Neuronal stem cell (in vitro differentiated cells): ENCODE measurements at regions not wholly inside any gene's neighbourhood (a gene's known extent, or its start where the extent isn't known, plus 50 kb on each side); places are given as distances from the start of the nearest gene placed in this dataset.

Experiments used
- DNase-seq: peaks from one replicate; pipeline ENCODE4 v3.0.0-alpha.2; 2013; ENCODE audit warnings: low spot score
- H2AFZ ChIP-seq: one replicate; pipeline ENCODE4 v1.6.1; 2013; ENCODE audit warnings: mild to moderate bottlenecking, low read length, inconsistent platforms
- H2AK5ac ChIP-seq: 2 replicates; pipeline ENCODE4 v1.6.1; 2013; ENCODE audit warnings: low read depth, mild to moderate bottlenecking, inconsistent platforms, low read length, moderate library complexity, mixed read lengths
- H2BK120ac ChIP-seq: 2 replicates; pipeline ENCODE4 v1.6.1; 2013; ENCODE audit warnings: low read depth, mild to moderate bottlenecking, inconsistent platforms, low read length, moderate library complexity, mixed read lengths
- H2BK12ac ChIP-seq: one replicate; pipeline ENCODE4 v1.6.1; 2013; ENCODE audit warnings: low read length, inconsistent platforms
- H2BK15ac ChIP-seq: 2 replicates; pipeline ENCODE4 v1.6.1; 2013; ENCODE audit warnings: mild to moderate bottlenecking, low read length, inconsistent platforms, mixed read lengths
- H2BK5ac ChIP-seq: one replicate; pipeline ENCODE4 v1.6.1; 2013; ENCODE audit warnings: inconsistent platforms, mild to moderate bottlenecking, low read length, moderate library complexity
- H3K14ac ChIP-seq: one replicate; pipeline ENCODE4 v1.6.1; 2013; ENCODE audit warnings: low read length, inconsistent platforms
- H3K18ac ChIP-seq: 2 replicates; pipeline ENCODE4 v1.6.1; 2013; ENCODE audit warnings: low read length, inconsistent platforms
- H3K23ac ChIP-seq: 2 replicates; pipeline ENCODE4 v1.6.1; 2013; ENCODE audit warnings: low read depth, mild to moderate bottlenecking, mixed read lengths, low read length, inconsistent platforms; ENCODE audit not compliant: poor library complexity
- H3K27ac ChIP-seq: replicated peaks from 3 replicates; pipeline ENCODE4 v1.5.1; 2013; ENCODE audit warnings: low read length, inconsistent platforms
- H3K27me3 ChIP-seq, 3 experiments: 2 replicates each; pipeline ENCODE4 v1.6.1; 2013; ENCODE audit warnings: low read length in 3 of 3, mild to moderate bottlenecking in 2 of 3, inconsistent platforms in 1 of 3, low read depth in 1 of 3, mixed read lengths in 1 of 3, moderate library complexity in 1 of 3; ENCODE audit not compliant: control insufficient read depth in 3 of 3, insufficient read depth in 3 of 3
- H3K36me3 ChIP-seq, 2 donors: replicated peaks in 1 of 2; 2 replicates each; pipeline ENCODE4 v1.6.1; 2013; ENCODE audit warnings: low read length in 2 of 2; ENCODE audit not compliant: control insufficient read depth in 2 of 2, insufficient read depth in 2 of 2
- H3K4ac ChIP-seq: 2 replicates; pipeline ENCODE4 v1.6.1; 2013; ENCODE audit warnings: inconsistent platforms, mild to moderate bottlenecking, low read length, moderate library complexity
- H3K4me1 ChIP-seq, 2 donors: 1 replicate in 1 of 2; 2 replicates in 1 of 2; pipeline ENCODE4 v1.6.1; 2013; ENCODE audit warnings: low read length in 2 of 2, low read depth in 1 of 2; ENCODE audit not compliant: control insufficient read depth in 2 of 2, insufficient read depth in 1 of 2
- H3K4me2 ChIP-seq: one replicate; pipeline ENCODE4 v1.6.1; 2013; ENCODE audit warnings: mild to moderate bottlenecking, low read length, inconsistent platforms; ENCODE audit not compliant: insufficient read depth, poor library complexity, severe bottlenecking
- H3K4me3 ChIP-seq, 2 donors: 2 replicates each; pipeline ENCODE4 v1.5.1; 2013; ENCODE audit warnings: low read length in 2 of 2, mild to moderate bottlenecking in 2 of 2, inconsistent platforms in 1 of 2, moderate library complexity in 1 of 2
- H3K79me1 ChIP-seq: one replicate; pipeline ENCODE4 v1.6.1; 2013; ENCODE audit warnings: low read depth, mild to moderate bottlenecking, inconsistent platforms, low read length, moderate library complexity
- H3K9ac ChIP-seq: one replicate; pipeline ENCODE4 v1.6.1; 2013; ENCODE audit warnings: mild to moderate bottlenecking, low read depth, low read length, inconsistent platforms; ENCODE audit not compliant: poor library complexity
- H3K9me3 ChIP-seq, 2 donors: replicated peaks in 1 of 2; 2 replicates each; pipeline versions ENCODE3 to v1.6.1; 2013; ENCODE audit warnings: low read length in 2 of 2, mild to moderate bottlenecking in 2 of 2, inconsistent platforms in 1 of 2, low read depth in 1 of 2, mixed read lengths in 1 of 2, moderate library complexity in 1 of 2; ENCODE audit not compliant: control insufficient read depth in 2 of 2, insufficient read depth in 1 of 2
- H4K8ac ChIP-seq: one replicate; pipeline ENCODE4 v1.6.1; 2013; ENCODE audit warnings: low read depth, mild to moderate bottlenecking, inconsistent platforms, low read length, moderate library complexity
- H4K91ac ChIP-seq: one replicate; pipeline ENCODE4 v1.6.1; 2013; ENCODE audit warnings: low read length, low read depth, mild to moderate bottlenecking, inconsistent platforms; ENCODE audit not compliant: poor library complexity
- WGBS, 2 donors: extraction: QIAGEN DNeasy Blood & Tissue Kit; methylation state at CpG; one replicate each; pipeline ENCODE4 v1.1.7; 2013; ENCODE audit warnings: missing lambda C conversion rate in 2 of 2, mixed read lengths in 1 of 2; ENCODE audit not compliant: insufficient read length in 2 of 2, insufficient replicate concordance in 1 of 2; ENCODE audit errors: extremely low coverage in 2 of 2; 5-methylcytosine and 5-hydroxymethylcytosine counted together

DNA sequence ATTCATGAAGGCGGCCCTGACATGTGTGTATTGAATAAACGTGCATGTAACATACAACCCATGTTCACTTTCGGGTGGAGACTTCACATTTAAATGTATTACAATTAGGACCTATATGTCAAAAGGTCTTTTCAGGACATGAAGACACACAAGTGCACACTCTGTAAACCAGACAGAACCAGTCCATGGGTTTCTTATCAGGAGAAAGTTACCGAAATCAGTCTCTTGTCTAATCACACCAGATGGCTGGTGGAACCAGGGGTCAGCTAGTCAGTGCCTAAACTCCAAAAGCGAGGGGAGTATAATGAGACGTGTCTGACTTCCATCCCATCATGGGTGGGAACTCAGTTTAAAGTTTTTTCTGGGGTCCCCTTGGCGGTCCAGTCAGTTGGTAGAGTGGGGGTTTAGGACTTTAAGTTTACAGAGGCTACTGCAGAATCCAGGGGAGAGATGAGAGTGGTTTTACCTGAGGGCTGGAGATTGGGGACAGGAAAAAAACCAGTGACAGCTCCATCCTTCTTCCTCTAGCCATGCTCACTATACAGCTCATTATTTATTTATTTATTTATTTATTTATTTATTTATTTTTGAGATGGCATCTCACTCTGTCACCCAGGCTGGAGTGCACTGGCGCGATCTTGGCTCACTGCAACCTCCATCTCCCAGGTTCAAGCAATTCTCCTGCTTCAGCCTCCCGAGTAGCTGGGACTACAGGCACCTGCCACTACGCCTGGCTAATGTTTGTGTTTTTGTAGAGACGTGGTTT, 251.3 kb upstream of the LYZL1 start:
- no peak for DNase-seq
- no peak overlapping the region for H3K4me2 ChIP-seq
- H3K79me1 ChIP-seq, result no peaks in the 10 kb centered on the region
- H2BK5ac ChIP-seq, result no peak overlapping the region
- H4K91ac ChIP-seq, result no peak overlapping the region
- no peak overlapping the region for H3K9ac ChIP-seq
- H3K18ac ChIP-seq, result no peak overlapping the region
- H3K14ac ChIP-seq, result no peak overlapping the region
- no peak overlapping the region for H2BK12ac ChIP-seq
- no CpG with 5 or more reads among the region's 12 CpGs for WGBS, 2 donors
- H3K27ac ChIP-seq, result no peak overlapping the region
- no peak overlapping the region for H3K4me3 ChIP-seq
- no peak overlapping the region for H2AK5ac ChIP-seq
- no peaks in the 10 kb centered on the region for H3K27me3 ChIP-seq
- no peak overlapping the region for H3K23ac ChIP-seq
- no peaks in the 10 kb centered on the region for H3K36me3 ChIP-seq
- no peak overlapping the region for H4K8ac ChIP-seq
- no peak overlapping the region for H2BK120ac ChIP-seq
- H3K9me3 ChIP-seq, result peaks cover 0 to 7% of the 10 kb centered on the region in 2 donors
- H3K4ac ChIP-seq, result no peak overlapping the region
- no peak overlapping the region for H2AFZ ChIP-seq
- H2BK15ac ChIP-seq, result no peak overlapping the region
- no peaks in the 10 kb centered on the region for H3K4me1 ChIP-seq

DNA sequence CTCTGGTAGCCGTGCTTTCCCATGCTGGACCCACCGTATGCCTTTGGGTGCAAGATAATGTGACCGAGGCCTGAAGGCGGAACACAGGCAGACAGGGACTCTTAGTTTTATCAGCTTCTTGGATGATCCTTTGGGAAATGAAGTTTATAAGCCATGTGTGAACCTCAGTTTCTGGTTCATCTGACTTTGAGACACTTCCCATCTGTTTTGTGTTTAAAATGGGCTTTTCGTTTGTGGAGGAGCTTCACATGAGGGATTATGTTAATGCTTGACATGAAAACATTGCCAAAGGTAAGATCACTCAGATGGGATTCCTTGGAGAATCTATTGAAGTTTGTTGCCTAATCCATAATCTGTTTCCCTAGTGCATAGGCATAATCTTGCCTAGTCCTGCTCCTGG, 249.8 kb upstream of the LYZL1 start:
- DNase-seq, result no peak
- H2AK5ac ChIP-seq, result no peak overlapping the region
- no peak overlapping the region for H3K4me2 ChIP-seq
- no peak overlapping the region for H3K18ac ChIP-seq
- H4K8ac ChIP-seq, result no peak overlapping the region
- no peaks in the 10 kb centered on the region for H3K27me3 ChIP-seq
- H2BK12ac ChIP-seq, result no peak overlapping the region
- H3K4me3 ChIP-seq, result no peak overlapping the region
- no peaks in the 10 kb centered on the region for H3K36me3 ChIP-seq
- no CpG with 5 or more reads among the region's 5 CpGs for WGBS, 2 donors
- H3K27ac ChIP-seq, result no peak overlapping the region
- no peak overlapping the region for H2BK5ac ChIP-seq
- H4K91ac ChIP-seq, result no peak overlapping the region
- no peak overlapping the region for H2BK120ac ChIP-seq
- H3K79me1 ChIP-seq, result no peaks in the 10 kb centered on the region
- no peak overlapping the region for H3K9ac ChIP-seq
- H3K4ac ChIP-seq, result no peak overlapping the region
- no peak overlapping the region for H3K14ac ChIP-seq
- no peak overlapping the region for H2AFZ ChIP-seq
- no peak overlapping the region for H2BK15ac ChIP-seq
- H3K9me3 ChIP-seq, result peaks cover 0 to 7% of the 10 kb centered on the region in 2 donors
- H3K4me1 ChIP-seq, result no peaks in the 10 kb centered on the region
- H3K23ac ChIP-seq, result no peak overlapping the region

DNA sequence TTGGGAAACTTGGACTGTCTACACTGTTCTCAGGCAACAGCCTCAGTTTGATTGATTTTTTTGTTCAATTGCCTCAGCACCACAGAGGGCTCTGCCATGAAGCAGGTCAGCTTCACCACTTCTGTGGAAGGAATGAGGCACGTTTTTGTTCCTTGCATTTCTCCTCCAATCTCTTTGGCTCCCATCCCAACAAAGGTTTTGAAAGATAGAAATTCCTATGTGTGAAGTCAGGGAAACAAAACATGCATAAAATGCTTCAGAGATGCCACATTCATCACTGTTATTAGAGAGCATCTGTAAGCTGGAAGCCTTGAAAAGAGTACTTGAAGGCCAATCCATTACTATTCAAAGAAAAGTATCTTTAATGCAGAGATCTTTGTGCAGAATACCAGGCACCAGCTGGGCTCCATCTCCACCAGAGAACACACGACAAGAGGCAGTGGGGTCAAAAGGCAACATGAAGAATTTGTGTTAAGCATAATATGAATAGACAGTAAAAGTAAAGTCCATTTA, 249.1 kb upstream of the LYZL1 start:
- Histone ChIP-seq H3K27me3 (no peaks in the 10 kb centered on the region), H2BK5ac (no peak overlapping the region), H3K79me1 (no peaks in the 10 kb centered on the region), H2BK12ac (no peak overlapping the region), H3K4me1 (no peaks in the 10 kb centered on the region), H2BK120ac (no peak overlapping the region), H2AK5ac (no peak overlapping the region), H3K4ac (no peak overlapping the region), H3K4me3 (no peak overlapping the region), H3K14ac (no peak overlapping the region), H2BK15ac (no peak overlapping the region), H3K9ac (no peak overlapping the region), H4K8ac (no peak overlapping the region), H3K23ac (no peak overlapping the region), H3K18ac (no peak overlapping the region), H4K91ac (no peak overlapping the region), H3K27ac (no peak overlapping the region), H3K9me3 (peaks cover 0 to 7% of the 10 kb centered on the region in 2 donors), H3K4me2 (no peak overlapping the region), H3K36me3 (no peaks in the 10 kb centered on the region), H2AFZ (no peak overlapping the region)
- DNase-seq, result no peak
- WGBS, 2 donors, result no CpG with 5 or more reads among the region's 2 CpGs

DNA sequence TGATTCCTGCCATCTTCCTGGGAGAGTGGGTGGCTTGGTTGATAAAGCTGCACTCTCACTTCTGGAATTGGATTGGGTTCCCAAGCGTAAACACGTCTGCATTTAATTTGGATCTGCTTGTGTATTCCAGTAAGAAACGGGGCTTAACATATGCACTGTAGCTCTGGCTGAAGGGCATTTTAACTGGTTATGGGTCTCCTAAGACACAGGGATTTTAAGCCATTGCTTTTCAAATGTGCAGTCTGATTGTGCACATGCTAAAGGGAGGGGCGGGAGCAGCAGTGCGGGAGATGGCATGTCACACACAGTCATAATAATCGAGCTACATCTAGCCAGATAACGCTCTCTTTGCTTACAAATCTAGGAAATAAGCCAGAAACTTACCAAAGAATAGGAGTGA, 247.3 kb upstream of the LYZL1 start:
- H3K9ac ChIP-seq, result no peak overlapping the region
- H3K18ac ChIP-seq, result no peak overlapping the region
- WGBS, 2 donors, result no CpG with 5 or more reads among the region's 7 CpGs
- no peak for DNase-seq
- no peak overlapping the region for H4K91ac ChIP-seq
- H3K4me1 ChIP-seq, result no peaks in the 10 kb centered on the region
- no peak overlapping the region for H3K4me3 ChIP-seq
- no peaks in the 10 kb centered on the region for H3K36me3 ChIP-seq
- H3K4me2 ChIP-seq, result no peak overlapping the region
- H4K8ac ChIP-seq, result no peak overlapping the region
- H3K9me3 ChIP-seq, result peaks cover 0 to 7% of the 10 kb centered on the region in 2 donors
- no peaks in the 10 kb centered on the region for H3K27me3 ChIP-seq
- H2BK120ac ChIP-seq, result no peak overlapping the region
- no peak overlapping the region for H3K27ac ChIP-seq
- H2AK5ac ChIP-seq, result no peak overlapping the region
- no peak overlapping the region for H2AFZ ChIP-seq
- H2BK5ac ChIP-seq, result no peak overlapping the region
- H3K4ac ChIP-seq, result no peak overlapping the region
- no peak overlapping the region for H3K14ac ChIP-seq
- H3K79me1 ChIP-seq, result no peaks in the 10 kb centered on the region
- H2BK12ac ChIP-seq, result no peak overlapping the region
- H3K23ac ChIP-seq, result no peak overlapping the region
- no peak overlapping the region for H2BK15ac ChIP-seq
